NT2/D1 (cell line): ENCODE measurements at regions not wholly inside any gene's neighbourhood (a gene's known extent, or its start where the extent isn't known, plus 50 kb on each side); places are given as distances from the start of the nearest gene placed in this dataset.

Source experiments
- SUZ12 ChIP-seq: IDR thresholded peaks from 2 replicates; pipeline ENCODE4 v1.6.1; 2011; ENCODE audit not compliant: insufficient read length, insufficient read depth; ENCODE audit errors: extremely low read depth
- YY1 ChIP-seq: IDR thresholded peaks from 2 replicates; pipeline ENCODE4 v1.6.1; 2011; ENCODE audit not compliant: insufficient read length, insufficient read depth
- ZNF274 ChIP-seq: IDR thresholded peaks from 2 replicates; pipeline ENCODE4 v1.6.1; 2011; ENCODE audit warnings: mild to moderate bottlenecking, low read depth, low read length

DNA sequence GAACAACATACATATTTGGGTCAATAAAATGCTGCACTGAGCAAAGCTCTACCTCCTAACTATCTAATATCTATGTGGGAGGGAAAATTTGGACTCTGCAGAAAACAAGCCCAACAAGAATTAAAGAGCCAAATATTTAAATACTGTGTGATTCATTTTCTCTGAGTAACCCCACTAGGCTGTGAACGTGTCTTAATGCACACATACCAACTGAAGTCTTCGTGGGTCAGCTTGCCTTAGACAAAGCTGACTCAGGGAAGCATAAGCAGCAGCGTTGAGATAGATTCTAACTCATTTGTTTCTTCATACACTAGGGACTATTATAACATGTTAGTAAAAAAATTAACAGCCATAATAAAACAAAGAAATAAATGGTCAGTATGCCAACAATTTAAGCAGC lies 114.3 kb downstream of the GJA1 start:
- no peak for TF ChIP-seq YY1
- TF ChIP-seq ZNF274 = no peak
- no peak for TF ChIP-seq SUZ12
